ENCODE measurements at regions not wholly inside any gene's neighbourhood (a gene's known extent, or its start where the extent isn't known, plus 50 kb on each side); places are given as distances from the start of the nearest gene placed in this dataset.

DNA sequence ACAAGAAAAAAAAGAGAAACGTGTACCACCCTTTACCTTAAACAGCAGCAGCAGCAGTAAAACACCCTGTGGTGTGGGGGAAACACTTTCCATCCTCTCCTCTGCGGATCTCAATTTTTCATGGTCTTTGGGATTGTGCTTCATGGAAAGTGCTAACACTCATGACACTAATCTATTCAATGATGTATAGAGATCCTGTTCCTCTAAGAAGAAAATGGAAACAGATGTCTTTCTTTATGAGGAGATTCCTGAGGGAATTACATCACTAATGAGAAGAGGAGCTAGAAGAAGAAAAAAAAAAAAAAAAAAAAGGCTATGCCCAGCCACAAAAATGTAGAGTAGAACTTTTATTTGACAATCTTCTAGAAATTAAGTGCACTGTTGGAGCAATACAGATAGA lies 62.9 kb upstream of the NDST3 start:
- 21 to 28% methylated on average over 2 of the region's 2 CpGs for WGBS, 2 donors (ENCODE audit: low coverage in 1 of 2)
- no peaks in the 10 kb centered on the region for H3K4me1 ChIP-seq

DNA sequence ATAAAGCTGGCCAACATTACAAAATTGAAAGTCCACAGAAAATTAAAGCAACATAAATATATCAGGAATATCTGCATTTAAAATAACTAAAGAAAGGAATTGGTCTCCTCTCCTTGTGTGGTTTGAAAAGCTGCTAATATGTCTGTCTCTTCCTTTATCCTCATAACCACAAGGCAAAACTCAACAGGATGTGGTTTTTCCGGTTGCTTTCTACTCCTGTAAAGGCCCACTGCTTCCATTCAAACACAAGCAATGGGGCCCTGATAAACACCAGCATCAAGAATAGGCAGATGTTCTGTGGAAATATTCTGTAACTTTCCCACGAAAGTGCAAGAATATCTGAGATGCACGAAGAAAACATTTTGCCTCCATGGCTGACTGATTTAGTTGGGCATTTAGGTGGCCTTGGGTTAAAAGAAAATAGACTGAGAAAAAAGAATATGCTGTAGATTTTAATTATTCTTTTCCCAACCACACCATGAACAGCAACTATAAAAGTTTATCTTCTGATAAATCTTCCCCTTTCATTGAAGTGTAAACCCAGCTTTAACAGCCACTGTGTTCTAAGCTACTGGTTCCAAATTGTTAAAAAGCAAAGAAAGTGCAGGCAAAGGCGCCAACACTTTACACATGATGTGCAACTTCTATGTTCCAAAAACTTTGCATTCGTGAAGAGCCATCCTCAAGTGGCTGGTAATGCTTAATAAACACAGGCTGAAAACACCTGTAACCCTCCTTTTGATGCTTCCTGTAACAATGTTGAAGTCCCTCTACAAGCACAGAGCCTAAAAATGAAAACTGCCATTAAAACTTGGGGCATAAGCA lies 50.5 kb upstream of the NDST3 start:
- Histone ChIP-seq H3K4me1 (no peaks in the 10 kb centered on the region), H3K9me3 (no peaks in the 10 kb centered on the region), H3K27me3 (no peaks in the 10 kb centered on the region), H3K36me3 (no peaks in the 10 kb centered on the region), H3K4me3 (no peak overlapping the region), H3K27ac (no peak overlapping the region)
- ATAC-seq: no peak
- TF ChIP-seq, protein P1, sequence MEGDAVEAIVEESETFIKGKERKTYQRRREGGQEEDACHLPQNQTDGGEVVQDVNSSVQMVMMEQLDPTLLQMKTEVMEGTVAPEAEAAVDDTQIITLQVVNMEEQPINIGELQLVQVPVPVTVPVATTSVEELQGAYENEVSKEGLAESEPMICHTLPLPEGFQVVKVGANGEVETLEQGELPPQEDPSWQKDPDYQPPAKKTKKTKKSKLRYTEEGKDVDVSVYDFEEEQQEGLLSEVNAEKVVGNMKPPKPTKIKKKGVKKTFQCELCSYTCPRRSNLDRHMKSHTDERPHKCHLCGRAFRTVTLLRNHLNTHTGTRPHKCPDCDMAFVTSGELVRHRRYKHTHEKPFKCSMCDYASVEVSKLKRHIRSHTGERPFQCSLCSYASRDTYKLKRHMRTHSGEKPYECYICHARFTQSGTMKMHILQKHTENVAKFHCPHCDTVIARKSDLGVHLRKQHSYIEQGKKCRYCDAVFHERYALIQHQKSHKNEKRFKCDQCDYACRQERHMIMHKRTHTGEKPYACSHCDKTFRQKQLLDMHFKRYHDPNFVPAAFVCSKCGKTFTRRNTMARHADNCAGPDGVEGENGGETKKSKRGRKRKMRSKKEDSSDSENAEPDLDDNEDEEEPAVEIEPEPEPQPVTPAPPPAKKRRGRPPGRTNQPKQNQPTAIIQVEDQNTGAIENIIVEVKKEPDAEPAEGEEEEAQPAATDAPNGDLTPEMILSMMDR (IDR thresholded peaks at IDR 0.05): no peak
- TF ChIP-seq POLR2A (IDR thresholded peaks at IDR 0.05) (no peak), POLR2AphosphoS5 (IDR thresholded peaks at IDR 0.05) (no peak), EP300 (IDR thresholded peaks at IDR 0.05) (no peak)
- WGBS, 2 donors (ENCODE audit: low coverage in 1 of 2): 63 to 75% methylated on average over 5 of the region's 5 CpGs

More for the DNA sequence above, 62.9 kb upstream of the NDST3 start:
- H3K27ac ChIP-seq: no peak overlapping the region
- no peaks in the 10 kb centered on the region for H3K36me3 ChIP-seq
- H3K9me3 ChIP-seq: no peaks in the 10 kb centered on the region
- no peaks in the 10 kb centered on the region for H3K27me3 ChIP-seq
- H3K4me3 ChIP-seq: no peak overlapping the region
- TF ChIP-seq POLR2AphosphoS5 (IDR thresholded peaks at IDR 0.05) (no peak), POLR2A (IDR thresholded peaks at IDR 0.05) (no peak), EP300 (IDR thresholded peaks at IDR 0.05) (no peak)
- TF ChIP-seq, protein P1 (IDR thresholded peaks at IDR 0.05): no peak
- no peak for ATAC-seq

DNA sequence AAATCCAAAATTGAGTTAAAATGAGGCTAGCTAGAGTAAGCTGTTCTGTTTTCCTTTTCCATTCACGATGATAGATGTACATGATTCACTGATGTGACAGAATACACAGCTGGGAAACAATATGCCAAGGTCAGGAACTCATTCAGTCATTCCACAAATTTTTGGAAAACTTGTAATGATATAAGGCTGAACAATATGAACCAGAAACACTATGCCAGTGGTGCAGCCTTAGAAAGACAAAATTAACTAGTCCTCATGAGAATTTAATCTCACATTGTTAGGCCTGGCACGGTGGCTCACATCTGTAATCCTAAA lies 50.0 kb upstream of the NDST3 start:
- WGBS, 2 donors (ENCODE audit: low coverage in 1 of 2): 81 to 89% methylated on average over 1 to 2 of the region's 2 CpGs
- H3K4me3 ChIP-seq: no peak overlapping the region
- no peaks in the 10 kb centered on the region for H3K9me3 ChIP-seq
- no peaks in the 10 kb centered on the region for H3K4me1 ChIP-seq
- TF ChIP-seq EP300 (IDR thresholded peaks at IDR 0.05) (no peak), POLR2AphosphoS5 (IDR thresholded peaks at IDR 0.05) (no peak), POLR2A (IDR thresholded peaks at IDR 0.05) (no peak)
- TF ChIP-seq, protein P1 (IDR thresholded peaks at IDR 0.05): no peak
- no peak for ATAC-seq
- H3K27ac ChIP-seq: no peak overlapping the region
- no peaks in the 10 kb centered on the region for H3K27me3 ChIP-seq
- no peaks in the 10 kb centered on the region for H3K36me3 ChIP-seq

Small RNA genes lying in the stretch of these regions (small RNA-seq; reads per million reads assigned to genes)
- 0 reads per million in 4 donors for gene AC107399.1

All from gastroesophageal sphincter (tissue), 4 donors.